CD4-positive, alpha-beta T cell treated with Interleukin-15 for 1 hour (primary cell): ENCODE measurements at regions not wholly inside any gene's neighbourhood (a gene's known extent, or its start where the extent isn't known, plus 50 kb on each side); places are given as distances from the start of the nearest gene placed in this dataset.

Experiments
- DNase-seq: peaks from one replicate; pipeline ENCODE4 v3.0.0-alpha.2; 2020

GRCh38 chr3:118412503-118412902 is 622.1 kb downstream of the IGSF11 start:
- no peak for DNase-seq

GRCh38 chr3:118425272-118425837 is 609.3 kb downstream of the IGSF11 start:
- DNase-seq = no peak

GRCh38 chr3:118433825-118434224 is 600.8 kb downstream of the IGSF11 start:
- no peak for DNase-seq

- no peak for DNase-seq
Measured at GRCh38 chr3:118435851-118436350, 598.7 kb downstream of the IGSF11 start.

GRCh38 chr3:118436697-118437262 is 597.9 kb downstream of the IGSF11 start:
- no peak for DNase-seq

- no peak for DNase-seq
Measured at GRCh38 chr3:118445036-118445435, 589.6 kb downstream of the IGSF11 start.

- no peak for DNase-seq
Measured at GRCh38 chr3:118447339-118447738, 587.3 kb downstream of the IGSF11 start.

- DNase-seq = no peak
Measured at GRCh38 chr3:118466795-118467330, 567.8 kb downstream of the IGSF11 start.

- no peak for DNase-seq
Measured at GRCh38 chr3:118468801-118469200, 565.8 kb downstream of the IGSF11 start.

GRCh38 chr3:118472586-118472985 is 562.1 kb downstream of the IGSF11 start:
- DNase-seq = no peak

GRCh38 chr3:118473343-118473742 is 561.3 kb downstream of the IGSF11 start:
- DNase-seq = no peak

- no peak for DNase-seq
Measured at GRCh38 chr3:118476885-118477618, 557.6 kb downstream of the IGSF11 start.

GRCh38 chr3:118477768-118478167 is 556.9 kb downstream of the IGSF11 start:
- DNase-seq = no peak

- DNase-seq = no peak
Measured at GRCh38 chr3:118478706-118479276, 555.9 kb downstream of the IGSF11 start.

GRCh38 chr3:118479376-118479775 is 555.3 kb downstream of the IGSF11 start:
- DNase-seq = no peak

- DNase-seq = no peak
Measured at GRCh38 chr3:118480101-118480860, 554.4 kb downstream of the IGSF11 start.

GRCh38 chr3:118485693-118486092 is 549.0 kb downstream of the IGSF11 start:
- DNase-seq = no peak

GRCh38 chr3:118487734-118488133 is 546.9 kb downstream of the IGSF11 start:
- DNase-seq = no peak

- no peak for DNase-seq
Measured at GRCh38 chr3:118488732-118489131, 545.9 kb downstream of the IGSF11 start.

GRCh38 chr3:118495206-118495605 is 539.4 kb downstream of the IGSF11 start:
- DNase-seq = no peak

GRCh38 chr3:118497274-118497673 is 537.4 kb downstream of the IGSF11 start:
- DNase-seq = no peak

- no peak for DNase-seq
Measured at GRCh38 chr3:118501152-118501551, 533.5 kb downstream of the IGSF11 start.

GRCh38 chr3:118504906-118505305 is 529.7 kb downstream of the IGSF11 start:
- no peak for DNase-seq
